Psoas muscle (tissue), 7 donors: ENCODE measurements at regions not wholly inside any gene's neighbourhood (a gene's known extent, or its start where the extent isn't known, plus 50 kb on each side); places are given as distances from the start of the nearest gene placed in this dataset.

ENCODE experiments used
- ATAC-seq, 4 donors: fragments of 200-7000 bp; cut with Tn5 transposase; one replicate each; pipeline ENCODE4 v1.9.1; 2020; ENCODE audit warnings: moderate library complexity in 3 of 4, mild to moderate bottlenecking in 2 of 4
- DNase-seq, 2 donors: peaks; one replicate each; pipeline ENCODE4 v3.0.0-alpha.2; 2020
- H3K27ac ChIP-seq: fragments of 200-600 bp; one replicate; pipeline ENCODE4 v1.8.0; 2022
- H3K27me3 ChIP-seq, 3 donors: fragments of 200-600 bp in 1 of 3; one replicate each; pipeline versions ENCODE4 v1.6.1 to v1.8.0; 2013 to 2022; ENCODE audit warnings: low read length in 2 of 3, mild to moderate bottlenecking in 2 of 3, moderate library complexity in 1 of 3; ENCODE audit not compliant: insufficient read depth in 3 of 3
- H3K36me3 ChIP-seq, 2 donors: fragments of 200-600 bp in 1 of 2; one replicate each; pipeline versions ENCODE4 v1.6.1 to v1.8.0; 2013 to 2022; ENCODE audit warnings: low read depth in 1 of 2, mild to moderate bottlenecking in 1 of 2, moderate library complexity in 1 of 2; ENCODE audit not compliant: insufficient read depth in 1 of 2
- H3K4me1 ChIP-seq: fragments of 200-600 bp; one replicate; pipeline ENCODE4 v1.8.0; 2022
- H3K4me3 ChIP-seq: fragments of 200-600 bp; one replicate; pipeline ENCODE4 v1.8.0; 2022; ENCODE audit warnings: mild to moderate bottlenecking
- H3K9me3 ChIP-seq: fragments of 200-600 bp; one replicate; pipeline ENCODE4 v1.8.0; 2022
- CTCF ChIP-seq: fragments of 200-600 bp; IDR thresholded peaks from one replicate; pipeline ENCODE4 v1.8.0; 2022; ENCODE audit warnings: antibody characterized with exemption
- WGBS, 3 donors: extraction: QIAGEN DNeasy Blood & Tissue Kit; methylation state at CpG; one replicate each; pipeline versions ENCODE4 v1.1.6 to v1.1.7; 2013; 5-methylcytosine and 5-hydroxymethylcytosine counted together
- intact Hi-C, 2 donors: fragments of 100-400 bp; cut with DNase I; formaldehyde crosslinking; loops; one replicate each; pipeline versions ENCODE4 v1.11.0 to v1.14.2; 2022
- donor health status: healthy with polysubstance abuse.
- donor health status: DM: no; HTN: no; CAD: no; lungs with moderate emphysema.
- donor health status: Bipolar disorder and iron deficiency.
- donor health status: healthy.
- donor health status: DM: yes; HTN: yes; CAD: no.
- donor health status: DM: no; HTN: no; CAD: no.
- donor health status: DM: yes; HTN: yes; CAD: no.

GRCh38 chr12:40580346-40580745, 111.9 kb upstream of the CNTN1 start:
- H3K27me3 ChIP-seq = no peaks in the 10 kb centered on the region
- 92 to 96% (median 93%) methylated on average over 2 of the region's 2 CpGs for WGBS, 3 donors

DNA sequence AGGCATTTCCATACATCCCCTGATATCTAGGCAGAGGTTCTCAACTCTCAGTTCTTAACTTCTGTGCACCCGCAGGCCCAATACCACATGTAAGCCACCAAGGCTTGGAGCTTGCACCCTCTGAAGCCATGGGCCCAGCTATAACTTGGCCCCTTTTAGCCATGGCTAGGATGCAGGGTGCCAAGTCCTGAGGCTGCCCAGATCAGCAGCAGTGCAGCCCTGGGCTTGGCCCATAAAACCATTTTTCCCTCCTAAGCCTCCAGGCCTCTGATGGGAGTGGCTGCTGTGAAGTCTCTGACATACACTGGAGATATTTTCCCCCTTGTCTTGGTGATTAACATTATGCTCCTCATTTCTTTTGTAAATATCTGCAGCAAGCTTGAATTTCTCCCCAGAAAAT, 110.3 kb upstream of the CNTN1 start:
- H3K4me3 ChIP-seq = no peak overlapping the region
- intact Hi-C loops = no loop called here
- ATAC-seq (no peak), DNase-seq (no peak)
- no peaks in the 10 kb centered on the region for H3K4me1 ChIP-seq
- no peak overlapping the region for H3K27ac ChIP-seq
- H3K9me3 ChIP-seq = no peaks in the 10 kb centered on the region
- 94 to 100% (median 98%) methylated on average over 1 of the region's 1 CpG for WGBS, 3 donors
- TF ChIP-seq CTCF = no peak
- H3K27me3 ChIP-seq = no peaks in the 10 kb centered on the region
- H3K36me3 ChIP-seq = no peaks in the 10 kb centered on the region

More at GRCh38 chr12:40580346-40580745, 111.9 kb upstream of the CNTN1 start:
- Histone ChIP-seq H3K4me1 (no peaks in the 10 kb centered on the region), H3K4me3 (no peak overlapping the region), H3K9me3 (no peaks in the 10 kb centered on the region), H3K27ac (no peak overlapping the region), H3K36me3 (no peaks in the 10 kb centered on the region)
- intact Hi-C loops = no loop called here
- TF ChIP-seq CTCF = no peak
- ATAC-seq (no peak), DNase-seq (no peak)

GRCh38 chr12:40583743-40584142, 108.5 kb upstream of the CNTN1 start:
- no peak overlapping the region for H3K4me3 ChIP-seq
- intact Hi-C loops = no loop called here
- TF ChIP-seq CTCF = no peak
- DNase-seq = no peak
- H3K36me3 ChIP-seq = no peaks in the 10 kb centered on the region
- H3K9me3 ChIP-seq = no peaks in the 10 kb centered on the region
- ATAC-seq = no peak
- H3K27me3 ChIP-seq = no peaks in the 10 kb centered on the region
- no peak overlapping the region for H3K27ac ChIP-seq
- no peaks in the 10 kb centered on the region for H3K4me1 ChIP-seq

DNA sequence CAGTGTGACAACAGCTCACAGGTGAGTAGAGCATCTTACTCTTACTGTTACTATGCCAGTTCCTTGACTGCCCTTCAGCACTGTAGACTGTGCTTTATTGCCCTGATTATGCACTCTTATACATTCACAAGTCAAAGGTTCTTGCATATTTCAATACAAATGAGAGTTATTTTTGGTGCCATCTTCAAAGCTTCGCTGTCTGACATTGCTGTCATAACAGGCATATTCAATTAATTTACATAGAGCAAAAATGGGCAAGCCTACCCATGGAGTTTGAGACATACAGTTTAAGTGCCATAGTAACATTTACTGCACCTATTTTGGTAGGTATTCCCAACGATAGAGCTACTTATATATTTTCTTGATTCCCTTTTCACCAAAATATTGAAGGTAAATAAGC, 107.5 kb upstream of the CNTN1 start:
- TF ChIP-seq CTCF = no peak
- Histone ChIP-seq H3K4me3 (no peak overlapping the region), H3K9me3 (no peaks in the 10 kb centered on the region), H3K27me3 (no peaks in the 10 kb centered on the region), H3K36me3 (no peaks in the 10 kb centered on the region), H3K4me1 (no peaks in the 10 kb centered on the region), H3K27ac (no peak overlapping the region)
- 47 to 65% (median 55%) methylated on average over 2 of the region's 2 CpGs for WGBS, 3 donors
- DNase-seq (no peak), ATAC-seq (no peak)
- intact Hi-C loops = no loop called here

- intact Hi-C loops = no loop called here
- Histone ChIP-seq H3K36me3 (no peaks in the 10 kb centered on the region), H3K27ac (no peak overlapping the region), H3K4me1 (no peaks in the 10 kb centered on the region), H3K4me3 (no peak overlapping the region), H3K27me3 (no peaks in the 10 kb centered on the region), H3K9me3 (no peaks in the 10 kb centered on the region)
- DNase-seq (no peak), ATAC-seq (no peak)
- TF ChIP-seq CTCF = no peak
Measured at GRCh38 chr12:40586823-40587222, 105.4 kb upstream of the CNTN1 start.
